GM18507 (cell line): ENCODE measurements at regions not wholly inside any gene's neighbourhood (a gene's known extent, or its start where the extent isn't known, plus 50 kb on each side); places are given as distances from the start of the nearest gene placed in this dataset.
"Not testable (repeated sequence)": the region's sequence is repeated elsewhere in the genome, so short reads cannot be mapped to it uniquely, and the experiment has no call there.

Experiments
- DNase-seq: peaks from one replicate; pipeline ENCODE4 v3.0.0; 2011; ENCODE audit warnings: low read depth; ENCODE audit not compliant: insufficient read length; ENCODE audit errors: extremely low spot score
- FAIRE-seq: peaks from 2 replicates; lab custom pipeline; 2011; peaks lifted over from hg19 to GRCh38; lab: Jason Lieb, UNC

- no peak for FAIRE-seq
- no peak for DNase-seq
Measured at GRCh38 chr5:67561151-67561932, 364.7 kb upstream of the CD180 start.

- no peak for DNase-seq
- no peak for FAIRE-seq
Measured at GRCh38 chr5:67552773-67553172, 356.2 kb upstream of the CD180 start.

GRCh38 chr5:67549947-67550346 is 353.3 kb upstream of the CD180 start:
- FAIRE-seq, result no peak
- DNase-seq, result no peak

GRCh38 chr5:67549296-67549618 is 352.7 kb upstream of the CD180 start:
- FAIRE-seq (no peak), DNase-seq (no peak)

GRCh38 chr5:67548520-67549295 is 352.1 kb upstream of the CD180 start:
- FAIRE-seq, result no peak

GRCh38 chr5:67547682-67548081 is 351.1 kb upstream of the CD180 start:
- no peak for FAIRE-seq
- DNase-seq, result no peak

More at GRCh38 chr5:67548520-67549295, 352.1 kb upstream of the CD180 start:
- no peak for DNase-seq

- not testable (repeated sequence) for DNase-seq, FAIRE-seq
Measured at GRCh38 chr5:67544942-67545341, 348.3 kb upstream of the CD180 start.

GRCh38 chr5:67543720-67544270 is 347.2 kb upstream of the CD180 start:
- DNase-seq (no peak), FAIRE-seq (no peak)

GRCh38 chr5:67542479-67542878 is 345.9 kb upstream of the CD180 start:
- DNase-seq (no peak), FAIRE-seq (no peak)

GRCh38 chr5:67541875-67542274 is 345.3 kb upstream of the CD180 start:
- FAIRE-seq (no peak), DNase-seq (no peak)

GRCh38 chr5:67538855-67539506 is 342.4 kb upstream of the CD180 start:
- no peak for FAIRE-seq

GRCh38 chr5:67537439-67538148 is 341.0 kb upstream of the CD180 start:
- DNase-seq (no peak), FAIRE-seq (no peak)

More at GRCh38 chr5:67538855-67539506, 342.4 kb upstream of the CD180 start:
- no peak for DNase-seq

GRCh38 chr5:67536866-67537265 is 340.3 kb upstream of the CD180 start:
- FAIRE-seq, result no peak
- no peak for DNase-seq

GRCh38 chr5:67530609-67531255 is 334.1 kb upstream of the CD180 start:
- no peak for FAIRE-seq
- no peak for DNase-seq

- DNase-seq (no peak), FAIRE-seq (no peak)
Measured at GRCh38 chr5:67528953-67529352, 332.4 kb upstream of the CD180 start.

- no peak for DNase-seq
- no peak for FAIRE-seq
Measured at GRCh38 chr5:67526793-67527192, 330.2 kb upstream of the CD180 start.

GRCh38 chr5:67520161-67520908 is 323.7 kb upstream of the CD180 start:
- no peak for DNase-seq
- no peak for FAIRE-seq

- FAIRE-seq, result no peak
- no peak for DNase-seq
Measured at GRCh38 chr5:67518227-67518626, 321.6 kb upstream of the CD180 start.
